ENCODE measurements at regions not wholly inside any gene's neighbourhood (a gene's known extent, or its start where the extent isn't known, plus 50 kb on each side); places are given as distances from the start of the nearest gene placed in this dataset.

GRCh38 chr20:46805836-46806235, 88.8 kb upstream of the EYA2 start:
- TF ChIP-seq POLR2A (IDR thresholded peaks at IDR 0.05; ENCODE audit: low read length), result no peak
- TF ChIP-seq GATA1 (IDR thresholded peaks at IDR 0.05; ENCODE audit: low read depth, low read length), result no peak
